GM21825 (cell line): ENCODE measurements at regions not wholly inside any gene's neighbourhood (a gene's known extent, or its start where the extent isn't known, plus 50 kb on each side); places are given as distances from the start of the nearest gene placed in this dataset.

Source experiments
- ATAC-seq: cut with Tn5 transposase; IDR thresholded peaks from one replicate; pipeline ENCODE4 v1.9.1; 2021; ENCODE audit warnings: mild to moderate bottlenecking, moderate library complexity; ENCODE audit not compliant: unreplicated experiment

GRCh38 chr3:99240700-99241099 lies 339.2 kb upstream of the DCBLD2 start:
- ATAC-seq: no peak

- ATAC-seq: no peak
Measured at GRCh38 chr3:99236576-99236975, 335.1 kb upstream of the DCBLD2 start.

GRCh38 chr3:99232696-99233095 lies 331.2 kb upstream of the DCBLD2 start:
- no peak for ATAC-seq

- no peak for ATAC-seq
Measured at GRCh38 chr3:99218468-99218867, 317.0 kb upstream of the DCBLD2 start.

- no peak for ATAC-seq
Measured at GRCh38 chr3:99212969-99213368, 311.5 kb upstream of the DCBLD2 start.

- ATAC-seq: no peak
Measured at GRCh38 chr3:99211309-99211708, 309.8 kb upstream of the DCBLD2 start.

GRCh38 chr3:99199021-99199420 lies 297.5 kb upstream of the DCBLD2 start:
- ATAC-seq: no peak

GRCh38 chr3:99191186-99191585 lies 289.7 kb upstream of the DCBLD2 start:
- ATAC-seq: no peak

- ATAC-seq: no peak
Measured at GRCh38 chr3:99188936-99189335, 287.4 kb upstream of the DCBLD2 start.

- ATAC-seq: no peak
Measured at GRCh38 chr3:99186016-99186415, 284.5 kb upstream of the DCBLD2 start.

GRCh38 chr3:99176169-99176964 lies 274.9 kb upstream of the DCBLD2 start:
- ATAC-seq: no peak

GRCh38 chr3:99175276-99175812 lies 273.8 kb upstream of the DCBLD2 start:
- ATAC-seq: no peak

- ATAC-seq: no peak
Measured at GRCh38 chr3:99172736-99173657, 271.5 kb upstream of the DCBLD2 start.

- ATAC-seq: no peak
Measured at GRCh38 chr3:99171800-99172199, 270.3 kb upstream of the DCBLD2 start.

- no peak for ATAC-seq
Measured at GRCh38 chr3:99170867-99171517, 269.5 kb upstream of the DCBLD2 start.

- ATAC-seq: no peak
Measured at GRCh38 chr3:99167071-99167470, 265.6 kb upstream of the DCBLD2 start.

GRCh38 chr3:99163314-99163713 lies 261.8 kb upstream of the DCBLD2 start:
- no peak for ATAC-seq

GRCh38 chr3:99159220-99159762 lies 257.8 kb upstream of the DCBLD2 start:
- ATAC-seq: no peak

GRCh38 chr3:99145031-99145430 lies 243.5 kb upstream of the DCBLD2 start:
- no peak for ATAC-seq

- ATAC-seq: no peak
Measured at GRCh38 chr3:99143493-99143892, 242.0 kb upstream of the DCBLD2 start.

GRCh38 chr3:99134986-99135385 lies 233.5 kb upstream of the DCBLD2 start:
- ATAC-seq: no peak
